Prostate gland (tissue), 2 donors: ENCODE measurements at regions not wholly inside any gene's neighbourhood (a gene's known extent, or its start where the extent isn't known, plus 50 kb on each side); places are given as distances from the start of the nearest gene placed in this dataset.

Experiments
- DNase-seq: peaks from one replicate; pipeline ENCODE4 v3.0.0-alpha.2; 2019; ENCODE audit warnings: low spot score
- H3K27ac ChIP-seq, 2 donors: fragments of 200-600 bp; sonication (generic); 2 replicates each; pipeline ENCODE4 v1.5.1; 2017 to 2019
- H3K27me3 ChIP-seq: fragments of 200-600 bp; sonication (generic); replicated peaks from 2 replicates; pipeline ENCODE4 v1.5.1; 2019; ENCODE audit not compliant: insufficient read depth
- H3K36me3 ChIP-seq, 2 donors: fragments of 200-600 bp; sonication (generic); 1 replicate in 1 of 2; 2 replicates in 1 of 2; pipeline versions ENCODE4 v1.5.1 to v1.8.1; 2017 to 2019
- H3K4me1 ChIP-seq: fragments of 200-600 bp; sonication (generic); replicated peaks from 2 replicates; pipeline ENCODE4 v1.5.1; 2019
- H3K4me3 ChIP-seq, 2 donors: fragments of 200-600 bp; sonication (generic); 2 replicates each; pipeline ENCODE4 v1.5.1; 2017 to 2019
- H3K9me3 ChIP-seq: fragments of 200-600 bp; sonication (generic); 2 replicates; pipeline ENCODE4 v1.5.1; 2017
- POLR2A ChIP-seq: fragments of 450-650 bp; IDR thresholded peaks from one replicate; pipeline ENCODE4 v1.6.1; 2016; ENCODE audit warnings: antibody characterized with exemption, mild to moderate bottlenecking
- POLR2AphosphoS5 ChIP-seq: sonication (generic); formaldehyde crosslinking; IDR thresholded peaks from one replicate; pipeline ENCODE4 v1.6.1; 2017; ENCODE audit warnings: antibody characterized with exemption
- WGBS: methylation state at CpG from one replicate; pipeline ENCODE4 v1.1.5; 2018; 5-methylcytosine and 5-hydroxymethylcytosine counted together
- intact Hi-C: fragments of 100-400 bp; cut with DNase I; formaldehyde crosslinking; loops from one replicate; pipeline ENCODE4 v1.14.2; 2022
- TF ChIP-seq, protein P1 (sequence below), 4 experiments: fragments of 200-600 bp in 2 of 4; fragments of 450-650 bp in 2 of 4; sonication (generic) in 2 of 4; IDR thresholded peaks; 1 replicate in 3 of 4; 2 replicates in 1 of 4; pipeline ENCODE4 v1.5.1; 2016 to 2019; ENCODE audit warnings: antibody characterized with exemption in 4 of 4, mild to moderate bottlenecking in 2 of 4, moderate library complexity in 2 of 4

DNA sequence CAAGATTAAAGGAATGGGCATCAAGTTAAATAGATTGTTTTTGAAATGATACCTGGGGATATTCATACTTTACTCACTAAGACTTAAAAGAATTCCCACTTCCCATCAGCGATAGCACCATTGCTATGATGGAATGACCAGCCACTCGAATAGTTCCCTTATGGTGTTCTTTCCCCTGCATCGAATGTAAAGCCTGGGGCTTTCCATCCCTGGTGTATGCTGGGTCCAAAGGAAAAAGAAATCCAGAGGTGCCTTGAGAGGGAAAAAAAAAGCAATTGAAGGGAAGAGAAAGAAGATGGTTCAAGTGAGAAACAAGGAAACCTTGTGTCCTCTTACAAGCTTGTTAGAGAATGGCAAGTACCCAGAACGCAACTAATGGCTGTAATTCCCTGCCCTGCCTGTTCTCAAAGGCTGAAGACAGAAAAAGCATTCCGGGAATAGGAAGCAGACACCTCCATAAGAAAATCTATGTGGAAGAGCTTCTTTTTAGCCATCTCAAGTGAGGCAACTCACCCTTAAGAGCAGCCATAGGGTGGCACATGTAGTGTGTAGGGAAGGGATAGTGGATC is 351.1 kb upstream of the DAB2 start:
- no peak for TF ChIP-seq POLR2AphosphoS5
- TF ChIP-seq, protein P1, sequence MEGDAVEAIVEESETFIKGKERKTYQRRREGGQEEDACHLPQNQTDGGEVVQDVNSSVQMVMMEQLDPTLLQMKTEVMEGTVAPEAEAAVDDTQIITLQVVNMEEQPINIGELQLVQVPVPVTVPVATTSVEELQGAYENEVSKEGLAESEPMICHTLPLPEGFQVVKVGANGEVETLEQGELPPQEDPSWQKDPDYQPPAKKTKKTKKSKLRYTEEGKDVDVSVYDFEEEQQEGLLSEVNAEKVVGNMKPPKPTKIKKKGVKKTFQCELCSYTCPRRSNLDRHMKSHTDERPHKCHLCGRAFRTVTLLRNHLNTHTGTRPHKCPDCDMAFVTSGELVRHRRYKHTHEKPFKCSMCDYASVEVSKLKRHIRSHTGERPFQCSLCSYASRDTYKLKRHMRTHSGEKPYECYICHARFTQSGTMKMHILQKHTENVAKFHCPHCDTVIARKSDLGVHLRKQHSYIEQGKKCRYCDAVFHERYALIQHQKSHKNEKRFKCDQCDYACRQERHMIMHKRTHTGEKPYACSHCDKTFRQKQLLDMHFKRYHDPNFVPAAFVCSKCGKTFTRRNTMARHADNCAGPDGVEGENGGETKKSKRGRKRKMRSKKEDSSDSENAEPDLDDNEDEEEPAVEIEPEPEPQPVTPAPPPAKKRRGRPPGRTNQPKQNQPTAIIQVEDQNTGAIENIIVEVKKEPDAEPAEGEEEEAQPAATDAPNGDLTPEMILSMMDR (IDR thresholded peaks at IDR 0.05): no peak
- no peak for TF ChIP-seq POLR2A
- H3K36me3 ChIP-seq: no peaks in the 10 kb centered on the region

DNA sequence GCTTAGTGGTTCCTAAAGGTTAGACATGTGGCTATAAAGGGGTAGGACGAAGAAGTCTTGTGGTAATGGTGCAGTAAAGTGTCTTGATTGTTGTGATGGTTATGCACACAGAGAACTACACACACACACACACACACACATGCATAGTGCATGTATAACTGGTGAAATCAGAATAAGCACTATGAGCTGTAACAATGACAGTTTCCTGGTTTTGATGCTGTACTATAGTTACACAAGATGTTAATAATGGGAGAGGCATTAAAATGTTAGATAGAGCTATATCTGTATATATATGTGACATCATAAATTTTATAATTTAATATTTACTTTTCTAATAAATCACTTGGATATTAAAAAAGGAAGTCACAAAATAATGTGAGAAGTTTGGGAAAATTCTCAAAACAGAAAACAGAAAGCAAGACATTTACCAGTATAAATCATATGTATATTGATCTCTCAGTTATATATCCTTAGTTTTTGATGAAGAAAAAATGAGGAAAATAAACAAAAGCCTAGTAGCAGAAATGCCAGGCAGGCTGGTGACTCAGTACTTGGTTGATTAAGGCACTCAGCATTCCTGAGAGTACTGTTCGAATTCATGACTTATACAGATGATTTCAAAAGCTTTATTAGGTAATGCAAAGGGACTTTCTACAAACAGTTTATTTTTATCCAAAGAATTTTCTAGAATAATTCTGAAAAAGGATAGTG is 350.5 kb upstream of the DAB2 start:
- H3K27me3 ChIP-seq: no peaks in the 10 kb centered on the region
- WGBS: 74% methylated on average over 2 of the region's 2 CpGs
- no peak for DNase-seq
- no peak overlapping the region for H3K4me3 ChIP-seq
- H3K36me3 ChIP-seq: no peaks in the 10 kb centered on the region
- TF ChIP-seq, protein P1 (IDR thresholded peaks at IDR 0.05): no peak
- TF ChIP-seq POLR2A (no peak), POLR2AphosphoS5 (no peak)
- no peak overlapping the region for H3K27ac ChIP-seq
- intact Hi-C loops: no loop called here
- no peaks in the 10 kb centered on the region for H3K4me1 ChIP-seq
- H3K9me3 ChIP-seq: no peaks in the 10 kb centered on the region

More for the DNA sequence above, 351.1 kb upstream of the DAB2 start:
- H3K27ac ChIP-seq: no peak overlapping the region
- no peaks in the 10 kb centered on the region for H3K4me1 ChIP-seq
- intact Hi-C loops: no loop called here
- DNase-seq: no peak
- no peaks in the 10 kb centered on the region for H3K27me3 ChIP-seq
- WGBS: 87% methylated on average over 5 of the region's 5 CpGs
- H3K4me3 ChIP-seq: no peak overlapping the region
- no peaks in the 10 kb centered on the region for H3K9me3 ChIP-seq

DNA sequence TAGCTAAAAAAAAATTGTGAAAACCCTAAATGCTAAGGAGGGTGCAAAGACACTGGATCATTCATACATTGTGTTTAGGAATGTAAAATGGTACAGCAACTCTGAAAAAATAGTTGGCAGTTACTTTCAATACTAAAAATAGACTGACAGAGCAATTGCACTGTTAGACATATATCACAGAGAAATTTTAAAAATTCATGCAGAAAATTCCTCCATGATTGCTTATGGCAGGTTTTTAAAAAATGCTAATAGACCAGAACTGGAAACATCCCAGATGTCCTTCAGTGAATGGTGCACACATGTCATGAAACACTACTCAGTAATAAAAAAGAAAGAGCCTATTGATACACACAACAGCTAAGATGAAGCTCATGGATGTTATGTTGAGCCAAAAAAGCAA is 349.8 kb upstream of the DAB2 start:
- no peak for DNase-seq
- Histone ChIP-seq H3K36me3 (no peaks in the 10 kb centered on the region), H3K4me1 (no peaks in the 10 kb centered on the region), H3K27ac (no peak overlapping the region), H3K27me3 (no peaks in the 10 kb centered on the region), H3K4me3 (no peak overlapping the region), H3K9me3 (no peaks in the 10 kb centered on the region)
- intact Hi-C loops: no loop called here
- TF ChIP-seq, protein P1 (IDR thresholded peaks at IDR 0.05): no peak
- no peak for TF ChIP-seq POLR2AphosphoS5
- no peak for TF ChIP-seq POLR2A

DNA sequence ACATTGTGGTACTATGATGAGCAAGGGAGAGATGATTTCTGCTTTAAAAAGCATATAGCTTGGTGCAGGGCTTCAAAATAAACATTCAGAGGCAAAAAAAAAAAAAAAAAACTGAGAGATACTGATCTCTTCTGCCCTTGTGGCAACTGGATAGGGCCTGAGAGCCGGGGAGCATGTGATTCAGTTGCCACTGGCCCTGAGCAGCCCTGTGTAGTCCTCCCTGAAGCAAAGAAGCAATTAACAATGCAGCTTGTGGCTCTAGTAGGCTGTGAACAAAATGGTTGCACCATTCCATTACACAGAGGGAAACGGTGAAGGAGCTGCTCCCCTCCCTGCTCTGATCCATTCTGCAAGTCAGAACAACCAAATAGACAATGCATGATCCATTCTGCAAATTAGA is 347.5 kb upstream of the DAB2 start:
- 59% methylated on average over 2 of the region's 2 CpGs for WGBS
- no peak overlapping the region for H3K4me3 ChIP-seq
- no peaks in the 10 kb centered on the region for H3K4me1 ChIP-seq
- no peaks in the 10 kb centered on the region for H3K27me3 ChIP-seq
- no peaks in the 10 kb centered on the region for H3K36me3 ChIP-seq
- H3K9me3 ChIP-seq: no peaks in the 10 kb centered on the region
- DNase-seq: no peak
- no peak overlapping the region for H3K27ac ChIP-seq
- TF ChIP-seq, protein P1 (IDR thresholded peaks at IDR 0.05): no peak
- no peak for TF ChIP-seq POLR2AphosphoS5
- TF ChIP-seq POLR2A: no peak
- intact Hi-C loops: no loop called here

DNA sequence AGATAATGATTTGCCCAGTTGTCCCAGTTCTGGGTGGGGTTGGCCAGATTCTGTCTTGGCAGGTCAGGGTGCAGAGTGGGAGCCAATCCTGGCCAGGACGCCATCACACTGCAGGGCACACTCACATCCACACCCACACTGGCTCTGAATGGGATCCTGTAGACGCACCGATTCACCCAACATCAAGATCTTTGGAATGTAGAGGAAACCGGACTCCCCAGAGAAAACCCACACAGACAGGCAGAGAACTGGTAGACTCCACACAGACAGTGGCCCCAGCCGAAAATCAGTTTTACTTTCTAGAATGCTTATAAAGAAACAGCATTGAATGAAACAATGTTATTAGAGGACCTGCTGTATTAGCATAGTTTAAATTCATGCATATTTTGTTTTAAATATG is 343.1 kb upstream of the DAB2 start:
- intact Hi-C loops: no loop called here
- H3K4me3 ChIP-seq: no peak overlapping the region
- TF ChIP-seq POLR2A: no peak
- no peak for TF ChIP-seq POLR2AphosphoS5
- TF ChIP-seq, protein P1 (IDR thresholded peaks at IDR 0.05): no peak
- DNase-seq: no peak
- H3K27me3 ChIP-seq: no peaks in the 10 kb centered on the region
- 94% methylated on average over 5 of the region's 5 CpGs for WGBS
- no peak overlapping the region for H3K27ac ChIP-seq
- no peaks in the 10 kb centered on the region for H3K9me3 ChIP-seq
- H3K36me3 ChIP-seq: no peaks in the 10 kb centered on the region
- no peaks in the 10 kb centered on the region for H3K4me1 ChIP-seq
